Osteoblast (primary cell): ENCODE measurements at regions not wholly inside any gene's neighbourhood (a gene's known extent, or its start where the extent isn't known, plus 50 kb on each side); places are given as distances from the start of the nearest gene placed in this dataset.
A peak's percentile ranks its signal among the peaks of the same experiment; 100 is the strongest.

Experiments used
- DNase-seq: peaks from one replicate; pipeline ENCODE4 v3.0.0; 2011; ENCODE audit warnings: low spot score, mixed read lengths; ENCODE audit not compliant: insufficient read length; ENCODE audit errors: missing footprints
- H2AFZ ChIP-seq: 2 replicates; pipeline ENCODE4 v1.6.0; 2011; ENCODE audit warnings: mild to moderate bottlenecking, low read length
- H3K27ac ChIP-seq: 2 replicates; pipeline ENCODE4 v1.5.1; 2011; ENCODE audit warnings: mild to moderate bottlenecking, low read depth, low read length, moderate library complexity
- H3K27me3 ChIP-seq: 2 replicates; pipeline ENCODE4 v1.6.0; 2012; ENCODE audit warnings: mild to moderate bottlenecking, control low read depth, inconsistent platforms, low read length, moderate library complexity; ENCODE audit not compliant: insufficient read depth
- H3K36me3 ChIP-seq: 2 replicates; pipeline ENCODE4 v1.5.1; 2011; ENCODE audit warnings: mild to moderate bottlenecking, low read length, control low read depth, moderate library complexity; ENCODE audit not compliant: insufficient read depth
- H3K4me1 ChIP-seq: 2 replicates; pipeline ENCODE4 v1.5.1; 2011; ENCODE audit warnings: mild to moderate bottlenecking, low read length, control low read depth, moderate library complexity; ENCODE audit not compliant: insufficient read depth
- H3K4me2 ChIP-seq: 2 replicates; pipeline ENCODE4 v1.6.0; 2011; ENCODE audit warnings: mild to moderate bottlenecking, low read length; ENCODE audit not compliant: insufficient read depth
- H3K4me3 ChIP-seq: fragments of 200-600 bp; sonication (generic); 3 replicates; pipeline ENCODE4 v1.5.1; 2012; ENCODE audit warnings: mild to moderate bottlenecking, low read length, inconsistent platforms; ENCODE audit not compliant: insufficient read depth
- H3K79me2 ChIP-seq: 2 replicates; pipeline ENCODE4 v1.6.0; 2012; ENCODE audit warnings: mild to moderate bottlenecking, low read length, control low read depth, inconsistent platforms; ENCODE audit not compliant: insufficient read depth
- H3K9me3 ChIP-seq: 2 replicates; pipeline ENCODE4 v1.5.1; 2011; ENCODE audit warnings: low read depth, low read length, control low read depth
- H4K20me1 ChIP-seq: 2 replicates; pipeline ENCODE4 v1.6.0; 2012; ENCODE audit warnings: mild to moderate bottlenecking, low read length, control low read depth; ENCODE audit not compliant: insufficient read depth
- CTCF ChIP-seq: IDR thresholded peaks from 2 replicates; pipeline ENCODE4 v1.5.1; 2011; ENCODE audit warnings: mild to moderate bottlenecking, low read depth, low read length, moderate library complexity; ENCODE audit errors: extremely low read depth

GRCh38 chr1:227378871-227379554 is 60.7 kb upstream of the CDC42BPA start:
- Histone ChIP-seq H3K4me1 (no peaks in the 10 kb centered on the region), H3K36me3 (no peaks in the 10 kb centered on the region), H4K20me1 (no peaks in the 10 kb centered on the region), H3K79me2 (no peaks in the 10 kb centered on the region), H3K27ac (no peak overlapping the region), H3K4me3 (no peak overlapping the region), H3K9me3 (no peaks in the 10 kb centered on the region), H3K27me3 (no peaks in the 10 kb centered on the region), H2AFZ (no peak overlapping the region), H3K4me2 (no peak overlapping the region)
- no peak for DNase-seq
- TF ChIP-seq CTCF: no peak

- no peak for DNase-seq
- H3K9me3 ChIP-seq: no peaks in the 10 kb centered on the region
- no peaks in the 10 kb centered on the region for H3K36me3 ChIP-seq
- no peaks in the 10 kb centered on the region for H4K20me1 ChIP-seq
- H3K27me3 ChIP-seq: no peaks in the 10 kb centered on the region
- H3K4me2 ChIP-seq: no peak overlapping the region
- H3K27ac ChIP-seq: no peak overlapping the region
- H2AFZ ChIP-seq: no peak overlapping the region
- H3K4me1 ChIP-seq: no peaks in the 10 kb centered on the region
- no peak for TF ChIP-seq CTCF
- no peak overlapping the region for H3K4me3 ChIP-seq
- H3K79me2 ChIP-seq: no peaks in the 10 kb centered on the region
Observed at GRCh38 chr1:227378181-227378580, 59.9 kb upstream of the CDC42BPA start.

- H3K4me1 ChIP-seq: peaks cover 7% of the 10 kb centered on the region
- no peaks in the 10 kb centered on the region for H3K36me3 ChIP-seq
- no peak overlapping the region for H3K4me2 ChIP-seq
- no peaks in the 10 kb centered on the region for H4K20me1 ChIP-seq
- no peak for TF ChIP-seq CTCF
- no peaks in the 10 kb centered on the region for H3K27me3 ChIP-seq
- no peak overlapping the region for H3K27ac ChIP-seq
- no peak overlapping the region for H2AFZ ChIP-seq
- no peaks in the 10 kb centered on the region for H3K9me3 ChIP-seq
- no peak for DNase-seq
- H3K4me3 ChIP-seq: no peak overlapping the region
- H3K79me2 ChIP-seq: no peaks in the 10 kb centered on the region
Observed at GRCh38 chr1:227374846-227375245, 56.6 kb upstream of the CDC42BPA start.

GRCh38 chr1:227372726-227373130 is 54.4 kb upstream of the CDC42BPA start:
- no peak for TF ChIP-seq CTCF
- no peaks in the 10 kb centered on the region for H3K9me3 ChIP-seq
- no peak overlapping the region for H3K4me2 ChIP-seq
- H3K36me3 ChIP-seq: no peaks in the 10 kb centered on the region
- no peak overlapping the region for H3K4me3 ChIP-seq
- H4K20me1 ChIP-seq: no peaks in the 10 kb centered on the region
- peak; percentile 64 for DNase-seq
- H3K27me3 ChIP-seq: no peaks in the 10 kb centered on the region
- H2AFZ ChIP-seq: no peak overlapping the region
- H3K79me2 ChIP-seq: no peaks in the 10 kb centered on the region
- peaks cover 10% of the 10 kb centered on the region for H3K4me1 ChIP-seq
- no peak overlapping the region for H3K27ac ChIP-seq
